MM.1S (cell line): ENCODE measurements at regions not wholly inside any gene's neighbourhood (a gene's known extent, or its start where the extent isn't known, plus 50 kb on each side); places are given as distances from the start of the nearest gene placed in this dataset.

Experiments used
- EZH2 ChIP-seq: fragments of 300-600 bp; sonication (generic); optimal IDR thresholded peaks from 2 replicates; pipeline ENCODE3; 2017; ENCODE audit warnings: low read depth, mild to moderate bottlenecking, antibody characterized with exemption, low read length, mixed read lengths
- TF ChIP-seq, protein P1 (sequence below): fragments of 300-600 bp; sonication (generic); IDR thresholded peaks from 2 replicates; pipeline ENCODE4 v1.5.1; 2016; ENCODE audit warnings: antibody characterized with exemption, low read length, mixed read lengths

DNA sequence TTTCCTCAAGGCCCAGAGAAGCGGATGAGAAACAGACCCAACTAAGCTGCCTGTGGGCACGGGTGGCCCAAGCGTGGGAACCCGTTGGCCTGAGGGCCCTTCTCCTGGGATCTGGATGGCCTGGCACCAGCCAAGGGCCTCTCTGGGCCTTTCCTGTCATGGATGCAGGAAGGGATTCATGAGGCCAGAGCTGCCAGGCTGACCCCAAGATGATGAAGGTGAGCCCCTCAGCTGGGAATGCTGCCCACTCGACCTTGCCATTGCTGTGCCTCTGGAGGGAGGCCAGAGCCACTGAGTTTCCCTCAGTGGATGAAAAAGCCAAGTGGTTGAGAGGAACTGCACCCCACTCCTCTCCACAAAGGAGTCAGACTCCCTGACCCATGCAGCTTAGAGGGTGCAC is 171.2 kb downstream of the VEGFA start:
- TF ChIP-seq, protein P1, sequence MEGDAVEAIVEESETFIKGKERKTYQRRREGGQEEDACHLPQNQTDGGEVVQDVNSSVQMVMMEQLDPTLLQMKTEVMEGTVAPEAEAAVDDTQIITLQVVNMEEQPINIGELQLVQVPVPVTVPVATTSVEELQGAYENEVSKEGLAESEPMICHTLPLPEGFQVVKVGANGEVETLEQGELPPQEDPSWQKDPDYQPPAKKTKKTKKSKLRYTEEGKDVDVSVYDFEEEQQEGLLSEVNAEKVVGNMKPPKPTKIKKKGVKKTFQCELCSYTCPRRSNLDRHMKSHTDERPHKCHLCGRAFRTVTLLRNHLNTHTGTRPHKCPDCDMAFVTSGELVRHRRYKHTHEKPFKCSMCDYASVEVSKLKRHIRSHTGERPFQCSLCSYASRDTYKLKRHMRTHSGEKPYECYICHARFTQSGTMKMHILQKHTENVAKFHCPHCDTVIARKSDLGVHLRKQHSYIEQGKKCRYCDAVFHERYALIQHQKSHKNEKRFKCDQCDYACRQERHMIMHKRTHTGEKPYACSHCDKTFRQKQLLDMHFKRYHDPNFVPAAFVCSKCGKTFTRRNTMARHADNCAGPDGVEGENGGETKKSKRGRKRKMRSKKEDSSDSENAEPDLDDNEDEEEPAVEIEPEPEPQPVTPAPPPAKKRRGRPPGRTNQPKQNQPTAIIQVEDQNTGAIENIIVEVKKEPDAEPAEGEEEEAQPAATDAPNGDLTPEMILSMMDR = no peak
- TF ChIP-seq EZH2 = no peak
